OCI-LY7 (cell line): ENCODE measurements at regions not wholly inside any gene's neighbourhood (a gene's known extent, or its start where the extent isn't known, plus 50 kb on each side); places are given as distances from the start of the nearest gene placed in this dataset.

Source experiments
- CTCF ChIP-seq: fragments of 200-600 bp; sonication (generic); conservative IDR thresholded peaks from 2 replicates; pipeline ENCODE4 v1.5.1; 2014; ENCODE audit warnings: mild to moderate bottlenecking, antibody characterized with exemption, low read length, moderate library complexity, mixed read lengths
- EZH2phosphoT487 ChIP-seq: fragments of 200-600 bp; sonication (generic); IDR thresholded peaks from 2 replicates; pipeline ENCODE4 v1.6.1; 2018; ENCODE audit warnings: low read depth, borderline replicate concordance, mild to moderate bottlenecking, mixed run types, antibody characterized with exemption, low read length, moderate library complexity, mixed read lengths

GRCh38 chr2:65620524-65620923, 188.1 kb upstream of the SPRED2 start:
- 0 out of 2 replicates have a peak, but pooled peaks have one; percentile 26 for TF ChIP-seq CTCF
- no peak for TF ChIP-seq EZH2phosphoT487
